A673 (cell line): ENCODE measurements at regions not wholly inside any gene's neighbourhood (a gene's known extent, or its start where the extent isn't known, plus 50 kb on each side); places are given as distances from the start of the nearest gene placed in this dataset.

Experiments used
- BruUV-seq: library from RNA; stranded (reverse); fragments of 400-500 nt; replicated peaks from 2 replicates; lab custom pipeline; 2021; lab: Mats Ljungman, UMichigan
- CTCF ChIA-PET: fragments of 300-600 bp; sonication (Branson Sonifier 250); formaldehyde crosslinking; loops from one replicate; lab custom pipeline; 2022; ENCODE audit warnings: antibody characterized with exemption; lab: Charles Lee
- POLR2A ChIA-PET: fragments of 300-600 bp; sonication (Branson Sonifier 250); formaldehyde crosslinking; loops from one replicate; lab custom pipeline; 2022; ENCODE audit warnings: antibody characterized with exemption; ENCODE audit not compliant: low non-redundant PET; lab: Charles Lee
- DNase-seq: peaks from one replicate; pipeline ENCODE4 v3.0.0-alpha.2; 2015; ENCODE audit warnings: low spot score
- H3K27ac ChIP-seq: fragments of 200-600 bp; sonication (generic); 2 replicates; pipeline ENCODE4 v1.5.1; 2016; ENCODE audit warnings: mixed run types, low read depth, mild to moderate bottlenecking, mixed read lengths, antibody characterized with exemption, low read length; ENCODE audit not compliant: poor library complexity, severe bottlenecking
- H3K27me3 ChIP-seq: fragments of 200-600 bp; sonication (generic); replicated peaks from 2 replicates; pipeline ENCODE4 v1.6.1; 2017; ENCODE audit warnings: mixed run types, low read depth, mild to moderate bottlenecking, mixed read lengths, antibody characterized with exemption, low read length; ENCODE audit not compliant: insufficient read depth, poor library complexity
- H3K36me3 ChIP-seq: fragments of 200-600 bp; sonication (generic); 2 replicates; pipeline ENCODE4 v1.6.1; 2016; ENCODE audit warnings: mixed run types, mild to moderate bottlenecking, mixed read lengths, antibody characterized with exemption, low read length; ENCODE audit not compliant: insufficient read depth, poor library complexity, severe bottlenecking
- H3K4me1 ChIP-seq: fragments of 200-600 bp; sonication (generic); 2 replicates; pipeline ENCODE4 v1.6.1; 2017; ENCODE audit warnings: mixed run types, mild to moderate bottlenecking, mixed read lengths, antibody characterized with exemption, low read length; ENCODE audit not compliant: insufficient read depth, poor library complexity, severe bottlenecking
- H3K4me3 ChIP-seq: fragments of 200-600 bp; sonication (generic); 2 replicates; pipeline ENCODE4 v1.5.1; 2016; ENCODE audit warnings: low read depth, mixed run types, mild to moderate bottlenecking, mixed read lengths, low read length; ENCODE audit not compliant: poor library complexity, severe bottlenecking
- H3K9me3 ChIP-seq: fragments of 200-600 bp; sonication (generic); 2 replicates; pipeline ENCODE4 v1.6.1; 2016; ENCODE audit warnings: mixed run types, low read depth, mild to moderate bottlenecking, mixed read lengths, antibody characterized with exemption, low read length; ENCODE audit not compliant: poor library complexity, severe bottlenecking
- EZH2 ChIP-seq: fragments of 200-600 bp; sonication (generic); IDR thresholded peaks from 2 replicates; pipeline ENCODE4 v1.6.1; 2017; ENCODE audit warnings: borderline replicate concordance, low read depth, mild to moderate bottlenecking, mixed read lengths, antibody characterized with exemption, low read length; ENCODE audit not compliant: poor library complexity, severe bottlenecking
- intact Hi-C: fragments of 100-400 bp; cut with micrococcal nuclease; formaldehyde crosslinking; loops from one replicate; pipeline ENCODE4 v1.10.0; 2022; ENCODE audit not compliant: unreplicated experiment
- TF ChIP-seq, protein P1 (sequence below): fragments of 300-800, 200-600 bp; sonication (generic); conservative IDR thresholded peaks from 2 replicates; pipeline ENCODE4 v1.5.1; 2017; ENCODE audit warnings: low read depth, mild to moderate bottlenecking, antibody characterized with exemption, low read length, moderate library complexity, mixed read lengths

DNA sequence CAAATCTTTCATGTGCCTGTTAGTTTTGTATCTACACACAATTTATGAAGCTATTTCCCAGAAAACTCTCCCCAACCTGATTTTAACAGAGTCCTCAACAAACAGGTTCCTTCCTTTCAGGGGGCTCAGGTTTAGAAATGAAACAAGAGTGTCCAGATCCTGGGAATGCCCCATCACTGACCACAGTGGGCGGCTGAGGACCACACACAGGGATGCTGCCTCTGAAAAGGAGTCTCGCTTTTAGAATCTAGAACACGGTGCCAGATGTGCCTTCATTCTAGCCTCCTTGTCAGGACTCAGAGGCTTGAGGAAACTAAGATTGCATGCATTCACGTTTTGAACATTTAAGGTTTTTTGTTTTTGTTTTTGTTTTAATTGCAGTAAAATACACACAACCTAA lies 115.0 kb downstream of the FOXB1 start:
- Histone ChIP-seq H3K27ac (no peak overlapping the region), H3K36me3 (no peaks in the 10 kb centered on the region), H3K27me3 (no peaks in the 10 kb centered on the region), H3K9me3 (no peaks in the 10 kb centered on the region), H3K4me1 (peaks cover 29% of the 10 kb centered on the region), H3K4me3 (no peak overlapping the region)
- no peak for DNase-seq
- intact Hi-C loops: no loop called here
- BruUV-seq: no TSS peak
- ChIA-PET POLR2A (no interaction called here), CTCF (interaction anchor here (0.6 kb wide), 1 partner anchor 9 kb away, joined by 3 read pairs; no protein-coding TSS in a partner anchor)
- no peak for TF ChIP-seq EZH2
- TF ChIP-seq, protein P1, sequence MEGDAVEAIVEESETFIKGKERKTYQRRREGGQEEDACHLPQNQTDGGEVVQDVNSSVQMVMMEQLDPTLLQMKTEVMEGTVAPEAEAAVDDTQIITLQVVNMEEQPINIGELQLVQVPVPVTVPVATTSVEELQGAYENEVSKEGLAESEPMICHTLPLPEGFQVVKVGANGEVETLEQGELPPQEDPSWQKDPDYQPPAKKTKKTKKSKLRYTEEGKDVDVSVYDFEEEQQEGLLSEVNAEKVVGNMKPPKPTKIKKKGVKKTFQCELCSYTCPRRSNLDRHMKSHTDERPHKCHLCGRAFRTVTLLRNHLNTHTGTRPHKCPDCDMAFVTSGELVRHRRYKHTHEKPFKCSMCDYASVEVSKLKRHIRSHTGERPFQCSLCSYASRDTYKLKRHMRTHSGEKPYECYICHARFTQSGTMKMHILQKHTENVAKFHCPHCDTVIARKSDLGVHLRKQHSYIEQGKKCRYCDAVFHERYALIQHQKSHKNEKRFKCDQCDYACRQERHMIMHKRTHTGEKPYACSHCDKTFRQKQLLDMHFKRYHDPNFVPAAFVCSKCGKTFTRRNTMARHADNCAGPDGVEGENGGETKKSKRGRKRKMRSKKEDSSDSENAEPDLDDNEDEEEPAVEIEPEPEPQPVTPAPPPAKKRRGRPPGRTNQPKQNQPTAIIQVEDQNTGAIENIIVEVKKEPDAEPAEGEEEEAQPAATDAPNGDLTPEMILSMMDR: no peak

GRCh38 chr15:60120100-60120499 lies 116.0 kb downstream of the FOXB1 start:
- intact Hi-C loops: no loop called here
- CTCF ChIA-PET: no interaction called here
- no peaks in the 10 kb centered on the region for H3K36me3 ChIP-seq
- no TSS peak for BruUV-seq
- H3K27me3 ChIP-seq: no peaks in the 10 kb centered on the region
- peaks cover 29% of the 10 kb centered on the region for H3K4me1 ChIP-seq
- H3K9me3 ChIP-seq: no peaks in the 10 kb centered on the region
- TF ChIP-seq, protein P1: no peak
- no peak overlapping the region for H3K27ac ChIP-seq
- POLR2A ChIA-PET: no interaction called here
- no peak for DNase-seq
- H3K4me3 ChIP-seq: no peak overlapping the region

GRCh38 chr15:60121845-60122244 lies 117.7 kb downstream of the FOXB1 start:
- Histone ChIP-seq H3K4me3 (no peak overlapping the region), H3K9me3 (no peaks in the 10 kb centered on the region), H3K27ac (no peak overlapping the region), H3K36me3 (no peaks in the 10 kb centered on the region), H3K27me3 (no peaks in the 10 kb centered on the region), H3K4me1 (peaks cover 18% of the 10 kb centered on the region)
- no peak for DNase-seq
- ChIA-PET POLR2A (no interaction called here), CTCF (no interaction called here)
- no TSS peak for BruUV-seq
- intact Hi-C loops: no loop called here
- TF ChIP-seq, protein P1: no peak
- TF ChIP-seq EZH2: no peak
